ENCODE measurements at regions not wholly inside any gene's neighbourhood (a gene's known extent, or its start where the extent isn't known, plus 50 kb on each side); places are given as distances from the start of the nearest gene placed in this dataset.

DNA sequence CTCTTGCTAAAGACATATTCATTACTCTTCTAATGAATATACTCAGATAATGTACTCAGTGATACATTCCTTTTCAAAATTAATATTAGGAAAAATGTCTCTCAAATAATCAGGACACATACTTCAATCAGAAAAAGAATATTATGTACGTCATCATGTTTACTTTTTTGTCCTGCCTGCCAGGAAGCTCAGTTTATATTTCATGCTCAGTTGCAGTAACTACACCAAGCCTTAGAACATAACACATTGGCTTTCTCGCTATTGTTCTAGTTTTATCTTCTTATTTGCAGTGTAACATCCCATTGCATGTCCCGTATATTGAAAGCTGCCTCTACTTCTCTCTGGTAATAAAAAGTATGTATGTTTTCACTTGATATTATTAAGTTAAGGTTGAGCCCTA lies 181.5 kb upstream of the LPP start:
- DNase-seq (ENCODE audit: low read depth): no peak
- TF ChIP-seq, protein P1, sequence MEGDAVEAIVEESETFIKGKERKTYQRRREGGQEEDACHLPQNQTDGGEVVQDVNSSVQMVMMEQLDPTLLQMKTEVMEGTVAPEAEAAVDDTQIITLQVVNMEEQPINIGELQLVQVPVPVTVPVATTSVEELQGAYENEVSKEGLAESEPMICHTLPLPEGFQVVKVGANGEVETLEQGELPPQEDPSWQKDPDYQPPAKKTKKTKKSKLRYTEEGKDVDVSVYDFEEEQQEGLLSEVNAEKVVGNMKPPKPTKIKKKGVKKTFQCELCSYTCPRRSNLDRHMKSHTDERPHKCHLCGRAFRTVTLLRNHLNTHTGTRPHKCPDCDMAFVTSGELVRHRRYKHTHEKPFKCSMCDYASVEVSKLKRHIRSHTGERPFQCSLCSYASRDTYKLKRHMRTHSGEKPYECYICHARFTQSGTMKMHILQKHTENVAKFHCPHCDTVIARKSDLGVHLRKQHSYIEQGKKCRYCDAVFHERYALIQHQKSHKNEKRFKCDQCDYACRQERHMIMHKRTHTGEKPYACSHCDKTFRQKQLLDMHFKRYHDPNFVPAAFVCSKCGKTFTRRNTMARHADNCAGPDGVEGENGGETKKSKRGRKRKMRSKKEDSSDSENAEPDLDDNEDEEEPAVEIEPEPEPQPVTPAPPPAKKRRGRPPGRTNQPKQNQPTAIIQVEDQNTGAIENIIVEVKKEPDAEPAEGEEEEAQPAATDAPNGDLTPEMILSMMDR (IDR thresholded peaks at IDR 0.05; ENCODE audit: insufficient read depth, low read depth, low read length): no peak
- H3K4me3 ChIP-seq (ENCODE audit: low read depth, low read length): no peak overlapping the region

DNA sequence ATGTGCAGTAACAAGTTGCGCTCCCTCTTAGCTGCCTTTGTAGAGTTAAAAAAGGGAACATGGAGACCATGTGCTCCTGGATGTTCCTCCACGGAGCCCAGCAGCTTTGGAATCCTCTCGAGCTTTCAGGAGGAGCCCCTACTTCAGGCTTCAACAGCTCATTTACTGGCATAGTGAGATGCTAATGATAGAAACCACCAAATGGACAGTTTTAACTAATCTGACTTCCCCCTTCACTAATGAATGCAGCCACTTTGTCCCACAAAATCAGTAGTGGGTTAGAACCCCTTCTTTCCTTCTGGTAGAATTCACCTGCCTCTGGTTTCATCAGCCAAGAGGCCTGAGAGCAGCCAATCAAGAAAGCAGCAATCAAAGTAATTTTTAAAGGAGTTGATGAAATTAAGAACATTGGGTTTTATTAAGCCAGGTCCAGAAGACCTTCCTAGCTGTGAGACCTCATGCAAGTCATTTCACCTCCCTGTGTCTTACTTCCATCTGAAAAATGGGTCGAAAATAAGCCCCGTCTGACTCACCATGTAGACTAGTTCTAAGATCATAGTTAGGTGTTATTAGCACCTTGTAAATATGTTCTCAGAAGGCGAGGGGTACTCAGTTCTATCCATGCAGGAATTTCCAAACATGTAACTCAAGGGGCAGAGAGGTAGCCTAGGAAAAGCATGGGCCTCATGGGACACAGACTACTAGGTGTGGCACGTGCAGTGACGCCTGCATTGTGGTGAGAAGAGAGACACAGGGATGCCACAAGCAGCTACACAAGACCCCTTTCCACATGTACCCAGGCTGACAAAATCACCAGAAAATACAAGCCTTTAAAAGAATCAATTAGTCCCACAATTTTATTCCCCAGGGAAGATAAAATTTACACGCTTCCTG lies 179.7 kb upstream of the LPP start:
- DNase-seq (ENCODE audit: low read depth): no peak
- no peak overlapping the region for H3K4me3 ChIP-seq (ENCODE audit: low read depth, low read length)

DNA sequence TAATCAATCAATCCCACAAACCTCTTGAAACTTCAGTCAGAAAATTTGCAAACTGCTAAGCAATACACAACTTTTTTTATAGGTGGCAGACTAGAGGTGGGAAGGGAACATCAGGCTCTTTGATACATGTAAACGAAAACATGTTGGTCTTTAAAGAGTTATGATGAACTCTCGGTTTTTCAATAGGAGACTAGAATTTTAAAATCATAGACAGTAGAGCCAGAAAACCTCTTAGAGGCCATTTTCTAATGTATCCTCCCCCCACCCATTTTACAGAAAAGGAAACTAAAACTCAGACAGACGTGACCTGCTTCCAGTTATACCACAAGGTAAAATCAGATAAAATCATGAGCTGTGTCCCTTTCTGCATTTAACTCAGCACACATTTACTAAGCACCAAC lies 179.1 kb upstream of the LPP start:
- no peak for DNase-seq (ENCODE audit: low read depth)
- TF ChIP-seq, protein P1 (IDR thresholded peaks at IDR 0.05; ENCODE audit: insufficient read depth, low read depth, low read length): peak; percentile 16
- no peak overlapping the region for H3K4me3 ChIP-seq (ENCODE audit: low read depth, low read length)

More for the DNA sequence above, 179.7 kb upstream of the LPP start:
- TF ChIP-seq, protein P1 (IDR thresholded peaks at IDR 0.05; ENCODE audit: insufficient read depth, low read depth, low read length): no peak

DNA sequence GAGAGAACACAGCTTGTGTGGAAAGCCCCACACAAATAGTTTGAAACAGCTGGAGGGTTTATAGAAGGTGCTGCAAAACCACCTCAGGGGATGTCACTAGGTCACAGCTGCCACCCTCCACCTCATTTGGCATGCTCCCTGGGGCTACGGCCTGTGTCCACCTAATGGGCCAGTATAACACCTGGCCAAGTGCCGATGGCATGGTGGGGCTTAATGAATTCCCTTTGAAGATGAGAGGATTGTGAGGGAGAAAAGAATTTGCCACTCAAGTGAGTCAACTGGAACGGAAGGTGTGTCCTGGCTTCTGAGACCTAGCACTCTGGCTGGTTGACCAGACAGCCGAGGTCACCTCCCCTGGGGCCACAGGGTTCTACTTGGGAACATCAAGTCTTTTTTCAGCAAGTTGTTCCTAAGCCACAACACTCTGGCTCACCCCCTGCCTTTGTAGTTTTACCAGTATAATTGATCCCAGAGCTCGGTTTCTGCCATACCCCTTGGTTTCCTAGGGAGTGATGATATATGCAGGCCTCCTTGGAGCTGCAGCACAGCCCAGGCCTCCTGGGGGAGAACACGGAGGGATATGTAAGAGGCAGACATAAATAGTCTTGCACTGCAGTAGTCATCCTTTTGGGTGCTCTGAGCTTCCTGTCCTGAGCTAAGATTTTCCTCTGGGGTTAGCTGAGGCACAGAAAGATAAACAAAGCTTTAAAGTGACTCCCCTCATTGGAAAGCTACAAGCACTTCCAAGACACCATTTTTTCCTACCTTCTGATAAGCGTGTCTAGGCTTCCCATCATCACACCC lies 178.2 kb upstream of the LPP start:
- H3K4me3 ChIP-seq (ENCODE audit: low read depth, low read length): no peak overlapping the region
- TF ChIP-seq, protein P1 (IDR thresholded peaks at IDR 0.05; ENCODE audit: insufficient read depth, low read depth, low read length): no peak
- no peak for DNase-seq (ENCODE audit: low read depth)

DNA sequence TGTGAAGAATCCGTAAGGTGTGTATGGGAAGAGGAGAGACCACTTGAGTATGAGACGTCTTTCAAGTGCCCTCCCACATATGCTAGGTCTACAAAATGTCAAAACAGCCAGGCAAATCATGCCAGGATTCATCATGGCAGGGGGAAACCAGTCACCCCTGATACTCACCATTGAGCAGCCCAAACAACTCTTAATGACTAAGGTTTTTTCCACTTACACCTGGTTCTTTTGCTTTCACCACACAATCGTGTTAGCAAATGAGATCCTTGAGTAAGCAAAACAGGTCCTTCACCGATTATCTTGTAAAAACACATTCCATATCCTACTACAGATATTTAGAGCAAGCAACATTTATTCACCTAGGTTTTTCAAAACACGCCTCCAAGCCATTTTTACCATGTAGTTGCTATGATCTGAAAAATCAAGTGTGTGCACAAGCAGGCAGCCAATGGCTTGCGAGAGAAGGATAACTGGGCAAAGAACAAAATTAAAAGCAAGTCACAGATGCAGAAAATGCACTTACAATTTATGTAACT lies 177.5 kb upstream of the LPP start:
- no peak overlapping the region for H3K4me3 ChIP-seq (ENCODE audit: low read depth, low read length)
- TF ChIP-seq, protein P1 (IDR thresholded peaks at IDR 0.05; ENCODE audit: insufficient read depth, low read depth, low read length): no peak
- no peak for DNase-seq (ENCODE audit: low read depth)

DNA sequence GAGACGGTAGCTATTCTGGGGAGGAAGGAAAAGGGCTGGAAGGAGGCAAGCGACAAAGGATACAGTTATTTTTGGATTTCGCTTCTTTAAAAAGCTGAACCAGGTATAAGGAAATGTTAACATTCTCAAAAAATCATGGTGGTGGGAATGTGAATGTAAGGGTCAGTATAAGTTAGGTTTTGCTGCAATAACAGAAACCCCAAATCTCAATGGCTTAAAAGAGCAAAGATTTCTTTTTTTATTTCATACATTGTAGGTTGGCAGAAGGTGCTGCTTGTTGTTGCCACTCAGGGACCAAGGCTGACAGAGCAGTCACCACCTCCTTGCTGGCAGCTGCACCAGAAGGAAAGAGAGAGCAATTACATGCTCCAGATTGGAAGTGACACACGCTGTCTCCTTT lies 176.3 kb upstream of the LPP start:
- DNase-seq (ENCODE audit: low read depth): no peak
- TF ChIP-seq, protein P1 (IDR thresholded peaks at IDR 0.05; ENCODE audit: insufficient read depth, low read depth, low read length): no peak
- H3K4me3 ChIP-seq (ENCODE audit: low read depth, low read length): no peak overlapping the region

Data from fibroblast of villous mesenchyme (primary cell).